Body of pancreas (tissue), 4 donors: ENCODE measurements at regions not wholly inside any gene's neighbourhood (a gene's known extent, or its start where the extent isn't known, plus 50 kb on each side); places are given as distances from the start of the nearest gene placed in this dataset.

Experiments
- POLR2A ChIP-seq, 3 donors: fragments of 450-650 bp; IDR thresholded peaks; one replicate each; pipeline ENCODE4 v1.6.1; 2016; ENCODE audit warnings: antibody characterized with exemption in 3 of 3, mild to moderate bottlenecking in 2 of 3
- TF ChIP-seq, protein P1 (sequence below), 7 experiments: fragments of 450-650 bp in 4 of 7; fragments of 200-600 bp in 3 of 7; sonication (generic) in 3 of 7; IDR thresholded peaks; one replicate each; pipeline ENCODE4 v1.5.1; 2016 to 2019; ENCODE audit warnings: antibody characterized with exemption in 7 of 7

GRCh38 chr1:82783044-82783443 lies 982.3 kb downstream of the ADGRL2 start:
- TF ChIP-seq, protein P1, sequence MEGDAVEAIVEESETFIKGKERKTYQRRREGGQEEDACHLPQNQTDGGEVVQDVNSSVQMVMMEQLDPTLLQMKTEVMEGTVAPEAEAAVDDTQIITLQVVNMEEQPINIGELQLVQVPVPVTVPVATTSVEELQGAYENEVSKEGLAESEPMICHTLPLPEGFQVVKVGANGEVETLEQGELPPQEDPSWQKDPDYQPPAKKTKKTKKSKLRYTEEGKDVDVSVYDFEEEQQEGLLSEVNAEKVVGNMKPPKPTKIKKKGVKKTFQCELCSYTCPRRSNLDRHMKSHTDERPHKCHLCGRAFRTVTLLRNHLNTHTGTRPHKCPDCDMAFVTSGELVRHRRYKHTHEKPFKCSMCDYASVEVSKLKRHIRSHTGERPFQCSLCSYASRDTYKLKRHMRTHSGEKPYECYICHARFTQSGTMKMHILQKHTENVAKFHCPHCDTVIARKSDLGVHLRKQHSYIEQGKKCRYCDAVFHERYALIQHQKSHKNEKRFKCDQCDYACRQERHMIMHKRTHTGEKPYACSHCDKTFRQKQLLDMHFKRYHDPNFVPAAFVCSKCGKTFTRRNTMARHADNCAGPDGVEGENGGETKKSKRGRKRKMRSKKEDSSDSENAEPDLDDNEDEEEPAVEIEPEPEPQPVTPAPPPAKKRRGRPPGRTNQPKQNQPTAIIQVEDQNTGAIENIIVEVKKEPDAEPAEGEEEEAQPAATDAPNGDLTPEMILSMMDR (IDR thresholded peaks at IDR 0.05), result no peak
- TF ChIP-seq POLR2A (IDR thresholded peaks at IDR 0.05), result no peak
